Uterus (tissue), 2 donors: ENCODE measurements at regions not wholly inside any gene's neighbourhood (a gene's known extent, or its start where the extent isn't known, plus 50 kb on each side); places are given as distances from the start of the nearest gene placed in this dataset.

ENCODE experiments used
- CTCF ChIP-seq, 4 experiments: fragments of 200-600 bp in 2 of 4; fragments of 450-650 bp in 2 of 4; sonication (generic) in 2 of 4; IDR thresholded peaks; one replicate each; pipeline ENCODE4 v1.5.1; 2016 to 2019; ENCODE audit warnings: antibody characterized with exemption in 4 of 4, mild to moderate bottlenecking in 2 of 4, moderate library complexity in 1 of 4
- POLR2A ChIP-seq, 2 donors: fragments of 450-650 bp; IDR thresholded peaks; one replicate each; pipeline ENCODE4 v1.6.1; 2016; ENCODE audit warnings: antibody characterized with exemption in 2 of 2, mild to moderate bottlenecking in 1 of 2, moderate library complexity in 1 of 2

DNA sequence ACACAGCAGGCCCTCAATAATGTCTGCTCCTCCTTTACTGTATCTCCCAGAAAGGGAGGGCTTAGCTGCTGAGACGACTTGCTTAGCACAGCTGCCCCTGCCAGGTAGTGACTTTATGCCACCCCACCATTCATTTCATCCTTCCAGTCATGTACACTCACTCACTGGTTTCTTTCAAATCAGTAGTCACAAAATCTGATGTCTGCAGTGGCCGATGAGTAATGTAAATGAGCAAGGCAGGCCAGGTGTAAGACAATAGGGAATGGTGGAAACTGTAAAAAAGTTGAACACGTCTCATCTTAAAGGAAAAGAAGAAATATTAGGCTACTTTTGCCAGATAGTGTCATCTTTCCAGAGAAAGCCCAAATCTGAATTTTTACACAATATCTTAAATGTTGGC is 207.6 kb upstream of the PRICKLE2 start:
- TF ChIP-seq CTCF (IDR thresholded peaks at IDR 0.05) (no peak), POLR2A (IDR thresholded peaks at IDR 0.05) (no peak)
